AG04450 (cell line): ENCODE measurements at regions not wholly inside any gene's neighbourhood (a gene's known extent, or its start where the extent isn't known, plus 50 kb on each side); places are given as distances from the start of the nearest gene placed in this dataset.
"Not testable (repeated sequence)": the region's sequence is repeated elsewhere in the genome, so short reads cannot be mapped to it uniquely, and the experiment has no call there.

Experiments used
- CTCF ChIA-PET: fragments of 300-600, 350-600 bp; formaldehyde crosslinking; extraction: SDS; loops from one replicate; lab custom pipeline; 2022; ENCODE audit warnings: antibody characterized with exemption, inconsistent platforms; lab: Charles Lee
- POLR2A ChIA-PET: fragments of 350-600 bp; formaldehyde crosslinking; extraction: SDS; loops from one replicate; lab custom pipeline; 2021; ENCODE audit warnings: antibody characterized with exemption, inconsistent platforms; lab: Yijun Ruan, JAX
- DNase-seq: peaks from one replicate; pipeline ENCODE4 v3.0.0-alpha.2; 2011; ENCODE audit warnings: low read depth, low spot score
- H3K27ac ChIP-seq: one replicate; pipeline ENCODE4 v1.5.1; 2012; ENCODE audit warnings: low read depth, low read length, control low read depth
- H3K27me3 ChIP-seq: one replicate; pipeline ENCODE4 v1.6.0; 2012; ENCODE audit warnings: low read length; ENCODE audit not compliant: control insufficient read depth, insufficient read depth
- H3K4me3 ChIP-seq: 2 replicates; pipeline ENCODE4 v1.5.1; 2011; ENCODE audit warnings: mild to moderate bottlenecking, low read depth, low read length, control low read depth
- H3K9me3 ChIP-seq: 2 replicates; pipeline ENCODE4 v1.5.1; 2012; ENCODE audit warnings: low read length; ENCODE audit not compliant: control insufficient read depth, insufficient read depth
- CTCF ChIP-seq: IDR thresholded peaks from 2 replicates; pipeline ENCODE4 v1.5.1; 2011; ENCODE audit warnings: low read depth, low read length, control low read depth, inconsistent platforms

GRCh38 chr5:32909207-32909606, 198.1 kb downstream of the NPR3 start:
- POLR2A ChIA-PET = no interaction called here
- peak; percentile 10 for DNase-seq
- Histone ChIP-seq H3K27me3 (no peaks in the 10 kb centered on the region), H3K4me3 (no peak overlapping the region), H3K9me3 (no peaks in the 10 kb centered on the region), H3K27ac (no peak overlapping the region)
- TF ChIP-seq CTCF = no peak
- CTCF ChIA-PET = interaction anchor here (1.9 kb wide), 1 partner anchor 200 kb away, joined by 7 read pairs; no protein-coding TSS in a partner anchor

- CTCF ChIA-PET = interaction anchor here (0.5 to 1.6 kb wide), 11 partner anchors 35 to 988 kb away, joined by 3 to 19 read pairs (median 3); no protein-coding TSS in a partner anchor
- DNase-seq = peak; percentile 2
- peak; percentile 71 for TF ChIP-seq CTCF
Observed at GRCh38 chr5:32916648-32917047, 205.5 kb downstream of the NPR3 start.

GRCh38 chr5:32928761-32929160, 217.6 kb downstream of the NPR3 start:
- H3K27ac ChIP-seq = no peak overlapping the region
- no peaks in the 10 kb centered on the region for H3K9me3 ChIP-seq
- POLR2A ChIA-PET = no interaction called here
- no peaks in the 10 kb centered on the region for H3K27me3 ChIP-seq
- no peak overlapping the region for H3K4me3 ChIP-seq
- TF ChIP-seq CTCF = no peak
- DNase-seq = no peak
- CTCF ChIA-PET = interaction anchor here (0.9 kb wide), 1 partner anchor 415 kb away, joined by 3 read pairs; no protein-coding TSS in a partner anchor

More at GRCh38 chr5:32916648-32917047, 205.5 kb downstream of the NPR3 start:
- POLR2A ChIA-PET = no interaction called here
- Histone ChIP-seq H3K9me3 (no peaks in the 10 kb centered on the region), H3K4me3 (no peak overlapping the region), H3K27ac (no peak overlapping the region), H3K27me3 (no peaks in the 10 kb centered on the region)

- POLR2A ChIA-PET, H3K4me3 ChIP-seq, H3K9me3 ChIP-seq, DNase-seq, H3K27me3 ChIP-seq, H3K27ac ChIP-seq, CTCF ChIA-PET: not testable (repeated sequence)
Observed at GRCh38 chr5:32931438-32931837, 220.3 kb downstream of the NPR3 start.

GRCh38 chr5:32932241-32932935, 221.3 kb downstream of the NPR3 start:
- Histone ChIP-seq H3K27me3 (no peaks in the 10 kb centered on the region), H3K4me3 (no peak overlapping the region), H3K9me3 (no peaks in the 10 kb centered on the region), H3K27ac (no peak overlapping the region)
- no peak for DNase-seq
- no peak for TF ChIP-seq CTCF
- ChIA-PET POLR2A (no interaction called here), CTCF (no interaction called here)
